GM06990 (cell line): ENCODE measurements at regions not wholly inside any gene's neighbourhood (a gene's known extent, or its start where the extent isn't known, plus 50 kb on each side); places are given as distances from the start of the nearest gene placed in this dataset.

Experiments
- DNase-seq: peaks from one replicate; pipeline ENCODE4 v3.0.0-alpha.2; 2011; ENCODE audit not compliant: insufficient read length; ENCODE audit errors: extremely low read depth
- H3K27me3 ChIP-seq: replicated peaks from 2 replicates; pipeline ENCODE4 v1.6.0; 2011; ENCODE audit warnings: low read length; ENCODE audit not compliant: control insufficient read depth, insufficient read depth
- H3K36me3 ChIP-seq: 2 replicates; pipeline ENCODE4 v1.5.1; 2011; ENCODE audit warnings: low read length; ENCODE audit not compliant: control insufficient read depth, insufficient read depth
- H3K4me3 ChIP-seq: replicated peaks from 2 replicates; pipeline ENCODE4 v1.5.1; 2011; ENCODE audit warnings: low read depth, mild to moderate bottlenecking, control low read depth, low read length
- CTCF ChIP-seq: IDR thresholded peaks from 2 replicates; pipeline ENCODE4 v1.5.1; 2011; ENCODE audit warnings: low read length, control low read depth, mild to moderate bottlenecking, inconsistent platforms; ENCODE audit not compliant: insufficient read depth, poor library complexity, severe bottlenecking

GRCh38 chr10:3476186-3476585 lies 303.6 kb upstream of the PITRM1 start:
- DNase-seq: no peak
- TF ChIP-seq CTCF: no peak
- Histone ChIP-seq H3K4me3 (no peak overlapping the region), H3K36me3 (no peaks in the 10 kb centered on the region), H3K27me3 (no peaks in the 10 kb centered on the region)

DNA sequence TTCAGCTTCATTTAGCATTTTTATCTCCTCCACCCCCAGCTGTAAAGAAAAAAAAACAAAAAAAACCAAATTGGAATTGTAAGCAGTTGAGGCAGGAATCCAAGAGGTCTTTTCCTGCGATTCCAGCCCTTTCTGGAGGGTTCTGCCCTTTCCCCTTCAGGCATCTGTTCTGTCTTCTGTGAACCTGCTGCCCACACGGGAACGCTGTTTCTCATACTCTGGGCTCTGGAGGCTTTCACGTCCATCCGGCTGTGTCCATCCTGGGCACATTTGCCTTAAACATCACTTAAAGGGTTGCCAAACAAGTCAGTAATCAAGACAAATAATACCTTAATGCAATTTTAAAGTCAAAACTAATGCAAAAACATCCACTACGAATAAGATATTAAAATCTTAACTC lies 302.8 kb upstream of the PITRM1 start:
- no peak for DNase-seq
- no peak for TF ChIP-seq CTCF

GRCh38 chr10:3474266-3474665 lies 301.7 kb upstream of the PITRM1 start:
- Histone ChIP-seq H3K4me3 (no peak overlapping the region), H3K27me3 (no peaks in the 10 kb centered on the region), H3K36me3 (no peaks in the 10 kb centered on the region)
- no peak for TF ChIP-seq CTCF
- DNase-seq: no peak

More for the DNA sequence above, 302.8 kb upstream of the PITRM1 start:
- Histone ChIP-seq H3K4me3 (no peak overlapping the region), H3K36me3 (no peaks in the 10 kb centered on the region), H3K27me3 (no peaks in the 10 kb centered on the region)

DNA sequence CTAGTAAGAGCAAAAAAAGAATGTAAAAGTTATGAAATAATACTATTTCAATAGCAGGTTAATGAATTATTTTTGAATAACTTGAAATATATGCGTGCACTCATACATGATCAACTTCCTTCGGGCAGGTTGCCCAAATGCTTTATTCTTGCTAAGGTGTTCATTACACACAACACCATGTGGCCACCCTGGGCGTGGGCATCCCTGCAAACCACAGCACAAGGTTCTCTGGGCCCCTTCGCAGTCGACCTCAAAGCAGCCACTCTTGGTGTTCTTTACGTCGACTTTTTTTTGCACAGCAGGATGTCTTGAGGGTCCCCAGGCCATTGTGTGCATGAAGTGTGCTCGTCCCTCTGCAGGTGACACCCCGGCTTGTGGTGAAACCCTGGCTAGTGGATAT lies 300.7 kb upstream of the PITRM1 start:
- no peak for DNase-seq
- TF ChIP-seq CTCF: no peak
- Histone ChIP-seq H3K27me3 (no peaks in the 10 kb centered on the region), H3K4me3 (no peak overlapping the region), H3K36me3 (no peaks in the 10 kb centered on the region)

GRCh38 chr10:3472287-3473051 lies 299.9 kb upstream of the PITRM1 start:
- Histone ChIP-seq H3K36me3 (no peaks in the 10 kb centered on the region), H3K27me3 (no peaks in the 10 kb centered on the region), H3K4me3 (peak overlapping the region; percentile 41)
- TF ChIP-seq CTCF: no peak
- no peak for DNase-seq

DNA sequence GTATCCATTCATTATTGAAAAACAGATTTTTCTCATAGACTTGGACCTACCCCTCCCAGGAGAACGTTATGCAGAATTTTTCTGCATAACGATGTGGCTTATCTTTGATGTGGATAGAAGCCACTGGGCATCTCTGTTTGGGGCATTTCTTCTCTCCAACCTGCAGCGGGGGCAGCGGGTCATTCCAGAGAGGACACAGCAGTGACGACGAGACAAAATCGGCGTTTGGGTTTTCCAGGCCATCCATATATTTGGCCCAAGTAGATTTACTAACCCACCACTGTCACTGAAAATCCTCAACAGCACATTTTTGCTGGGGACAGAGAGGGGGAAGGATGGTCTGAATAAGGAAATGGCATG lies 299.3 kb upstream of the PITRM1 start:
- Histone ChIP-seq H3K27me3 (no peaks in the 10 kb centered on the region), H3K36me3 (no peaks in the 10 kb centered on the region), H3K4me3 (no peak overlapping the region)
- no peak for DNase-seq
- no peak for TF ChIP-seq CTCF
